ENCODE measurements at regions not wholly inside any gene's neighbourhood (a gene's known extent, or its start where the extent isn't known, plus 50 kb on each side); places are given as distances from the start of the nearest gene placed in this dataset.

DNA sequence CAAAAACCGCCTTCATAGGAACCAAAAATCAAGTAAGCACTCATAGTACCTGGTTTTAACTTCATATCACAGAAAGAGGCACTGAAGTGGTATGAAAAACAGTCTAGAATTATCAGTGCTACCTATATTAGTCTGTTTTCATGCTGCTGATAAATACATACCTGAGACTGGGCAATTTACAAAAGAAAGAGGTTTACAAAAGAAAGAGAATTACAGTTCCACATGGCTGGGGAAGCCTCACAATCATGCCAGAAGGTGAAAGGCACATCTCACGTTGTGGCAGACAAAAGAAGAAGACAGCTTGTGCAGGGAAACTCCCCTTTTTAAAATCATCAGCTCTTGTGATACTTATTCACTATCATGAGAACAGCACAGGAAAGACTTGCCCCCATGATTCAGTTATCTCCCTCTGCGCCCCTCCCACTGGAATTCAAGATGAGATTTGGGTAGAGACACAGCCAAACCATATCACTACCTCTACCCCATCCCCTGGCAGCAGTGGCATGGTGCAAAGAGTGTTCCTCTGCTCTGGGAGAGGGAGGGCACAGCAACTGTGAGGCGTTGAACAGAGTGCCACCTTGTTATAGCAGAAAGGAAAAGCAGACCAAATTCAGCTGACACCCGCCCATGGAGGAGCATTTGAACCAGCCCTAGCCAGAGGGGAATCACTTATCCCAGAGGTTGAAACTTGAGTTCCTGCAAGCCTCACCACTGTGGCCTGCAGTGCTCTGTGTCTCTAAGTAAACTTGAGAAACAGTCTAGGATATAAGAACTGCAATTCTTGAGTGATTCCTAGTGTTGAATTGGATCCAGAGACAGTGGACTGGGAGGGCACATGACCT lies 61.9 kb upstream of the PTPRZ1 start:
- no peak for DNase-seq (ENCODE audit: low spot score)

GRCh38 chr7:121807078-121807477 lies 65.9 kb upstream of the PTPRZ1 start:
- DNase-seq (ENCODE audit: low spot score) = no peak

GRCh38 chr7:121803039-121803438 lies 69.9 kb upstream of the PTPRZ1 start:
- DNase-seq (ENCODE audit: low spot score) = no peak

DNA sequence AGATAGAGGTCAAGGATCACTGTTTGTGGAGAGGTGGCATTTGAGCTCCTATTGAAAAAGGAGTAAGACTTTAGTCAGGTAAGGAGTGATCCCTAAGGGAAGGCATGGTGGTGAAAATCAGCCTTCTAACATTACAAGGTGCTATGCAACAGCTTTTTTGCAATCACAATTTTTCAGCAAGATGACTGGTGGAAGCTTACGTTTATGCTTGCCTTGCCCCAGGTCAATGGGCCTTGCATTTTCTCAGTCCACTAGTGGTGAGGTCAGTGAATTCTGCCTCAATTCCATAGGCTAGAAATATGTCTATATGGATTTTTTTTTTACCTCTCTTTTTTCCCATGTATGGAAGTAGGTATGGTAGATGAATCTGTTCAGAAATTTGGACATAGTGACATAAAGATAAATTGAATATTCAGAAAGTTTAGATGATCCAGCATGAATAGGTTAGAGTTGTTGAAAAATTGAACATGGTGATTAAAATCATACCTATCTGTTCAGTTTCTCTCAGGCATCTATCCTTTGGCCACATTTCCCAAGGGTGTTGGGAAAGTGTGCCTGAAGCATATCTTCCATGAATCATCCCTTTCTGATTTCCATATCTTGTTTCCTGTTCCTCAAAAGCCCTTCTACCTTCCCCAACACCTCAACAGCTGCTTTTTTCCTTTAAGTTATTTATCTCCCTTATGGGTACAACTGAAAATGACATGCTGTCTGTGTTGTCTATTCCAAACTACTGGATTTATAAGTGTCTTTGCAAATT lies 71.9 kb upstream of the PTPRZ1 start:
- DNase-seq (ENCODE audit: low spot score) = no peak

GRCh38 chr7:121798896-121799295 lies 74.1 kb upstream of the PTPRZ1 start:
- no peak for DNase-seq (ENCODE audit: low spot score)

DNA sequence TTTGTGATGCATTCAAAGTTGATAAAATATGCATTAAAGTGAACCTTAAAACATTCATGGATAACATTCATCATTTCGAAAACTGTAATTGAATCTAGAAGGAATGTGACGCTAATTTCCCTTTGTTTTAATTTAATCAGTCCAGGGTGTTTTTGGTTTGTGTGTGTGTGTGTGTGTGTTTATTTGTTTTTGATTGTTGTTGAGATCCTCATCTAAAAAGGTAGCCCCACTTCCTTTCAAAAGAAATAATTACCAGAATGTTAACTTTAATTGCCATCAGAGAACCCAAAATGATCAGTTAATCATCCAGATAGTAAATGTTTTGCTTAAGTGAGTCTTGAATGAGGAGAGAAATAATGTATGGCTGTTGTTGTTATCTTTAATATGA lies 74.5 kb upstream of the PTPRZ1 start:
- no peak for DNase-seq (ENCODE audit: low spot score)

DNA sequence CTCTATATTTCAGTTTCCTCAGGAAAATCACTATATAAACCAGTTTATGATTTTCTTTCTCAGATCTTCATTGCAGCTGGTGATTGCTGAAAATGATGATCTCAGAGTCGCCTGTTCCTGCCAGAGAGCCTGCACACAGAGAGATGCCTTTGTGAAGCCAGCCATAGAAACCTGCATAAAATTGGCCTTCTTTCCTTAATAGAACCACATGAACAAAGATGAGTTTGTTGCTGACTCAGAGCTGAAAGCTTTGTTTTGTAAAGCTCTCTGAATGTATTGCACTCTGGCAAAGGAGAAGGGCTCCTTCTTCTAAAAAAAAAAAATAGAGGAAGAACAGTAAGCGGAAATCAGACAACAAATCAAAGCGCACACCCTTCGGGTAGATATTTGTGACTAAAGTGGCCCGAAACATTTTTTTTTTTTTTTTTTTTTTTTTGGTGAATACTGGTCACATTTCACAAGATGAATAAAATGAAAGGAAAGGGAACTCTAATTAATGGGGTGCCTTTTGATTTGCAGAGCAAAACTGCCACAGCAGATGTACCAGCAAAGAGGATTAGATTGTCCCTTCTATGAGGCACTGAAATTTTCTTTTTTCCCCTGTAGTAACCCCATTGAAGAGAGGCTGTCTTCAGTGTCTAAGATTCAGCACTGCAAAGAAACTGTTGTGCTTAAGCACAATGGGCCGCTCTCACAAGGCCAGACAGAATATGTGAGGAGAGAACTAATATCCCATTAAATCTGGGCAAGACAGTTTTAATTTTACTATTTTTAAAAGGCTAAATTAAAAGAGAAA lies 75.1 kb upstream of the PTPRZ1 start:
- DNase-seq (ENCODE audit: low spot score) = no peak

GRCh38 chr7:121796936-121797656 lies 75.9 kb upstream of the PTPRZ1 start:
- DNase-seq (ENCODE audit: low spot score) = no peak

DNA sequence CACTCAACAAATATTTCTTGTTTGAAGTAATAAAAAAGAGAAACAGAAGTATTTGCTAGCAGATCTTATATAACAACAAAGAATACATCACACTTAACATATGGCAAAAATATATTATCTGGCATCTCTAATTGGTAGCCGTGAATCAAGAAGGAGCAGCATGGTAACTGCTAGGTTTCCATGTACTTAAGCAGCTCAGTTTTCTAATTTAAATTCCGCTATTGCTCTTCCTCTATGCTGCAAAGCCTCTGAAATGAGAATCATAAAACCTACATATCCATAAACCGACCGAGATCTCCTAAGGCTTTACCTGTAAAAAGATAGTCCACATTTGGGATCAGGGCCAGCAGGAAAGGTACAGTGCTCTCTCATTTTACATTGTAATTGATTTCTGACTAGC lies 76.6 kb upstream of the PTPRZ1 start:
- DNase-seq (ENCODE audit: low spot score) = no peak

DNA sequence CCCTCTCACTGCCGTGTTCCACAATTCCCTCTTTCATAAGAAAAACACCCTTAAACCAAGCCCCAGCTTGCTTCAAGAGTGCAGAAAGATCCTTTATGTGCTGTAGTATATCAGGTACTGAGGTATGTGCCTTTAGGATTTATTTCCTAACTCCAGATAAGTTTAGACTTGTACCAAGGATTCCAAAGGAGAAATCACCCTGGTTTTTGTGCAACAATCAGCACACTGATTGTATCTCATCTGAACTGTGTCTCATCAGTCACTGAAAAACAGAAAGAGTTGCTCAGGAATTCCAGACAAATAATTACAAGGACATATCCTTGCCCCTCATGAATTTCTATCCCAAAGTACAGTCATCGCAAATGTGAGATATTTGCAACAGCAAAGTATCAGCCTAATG lies 77.2 kb upstream of the PTPRZ1 start:
- no peak for DNase-seq (ENCODE audit: low spot score)

DNA sequence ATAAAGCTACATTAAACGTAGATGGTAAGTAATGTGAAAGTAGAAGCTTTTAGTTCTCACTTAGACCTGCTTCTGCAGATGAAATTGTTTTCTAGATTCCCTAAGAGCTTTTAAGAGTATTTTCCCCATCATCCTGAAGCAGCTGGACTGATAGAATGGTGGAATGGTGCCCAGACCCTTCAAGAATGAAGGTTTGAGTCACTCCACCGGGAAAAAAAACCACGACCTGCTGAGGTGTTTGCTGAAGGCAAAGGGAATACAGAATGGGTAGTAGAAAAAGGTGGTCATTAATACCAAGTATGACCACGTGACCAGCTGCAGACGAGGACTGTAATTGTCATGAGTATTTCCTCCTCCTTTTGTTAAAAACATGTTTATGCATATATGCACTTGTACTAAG lies 79.2 kb upstream of the PTPRZ1 start:
- no peak for DNase-seq (ENCODE audit: low spot score)

GRCh38 chr7:121777672-121778071 lies 95.3 kb upstream of the PTPRZ1 start:
- DNase-seq (ENCODE audit: low spot score) = no peak

DNA sequence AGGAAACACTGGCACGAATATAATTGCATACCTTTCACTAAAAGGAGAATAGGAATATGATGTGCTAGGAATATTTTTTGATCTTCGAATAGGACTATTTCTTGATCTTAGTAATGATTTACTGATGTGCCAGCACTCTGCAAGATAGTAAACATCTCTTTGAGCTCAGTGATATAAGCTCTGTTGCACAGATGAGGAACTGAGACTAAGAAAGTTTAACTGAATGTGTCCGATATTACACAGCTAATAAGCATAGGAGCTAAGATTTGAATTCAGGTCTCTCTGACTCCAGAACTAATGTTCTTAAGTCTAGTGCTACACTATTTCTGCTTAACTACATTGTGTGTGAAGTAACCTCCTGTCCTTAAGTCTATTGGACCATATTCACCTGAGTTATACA lies 98.4 kb upstream of the PTPRZ1 start:
- DNase-seq (ENCODE audit: low spot score) = no peak

DNA sequence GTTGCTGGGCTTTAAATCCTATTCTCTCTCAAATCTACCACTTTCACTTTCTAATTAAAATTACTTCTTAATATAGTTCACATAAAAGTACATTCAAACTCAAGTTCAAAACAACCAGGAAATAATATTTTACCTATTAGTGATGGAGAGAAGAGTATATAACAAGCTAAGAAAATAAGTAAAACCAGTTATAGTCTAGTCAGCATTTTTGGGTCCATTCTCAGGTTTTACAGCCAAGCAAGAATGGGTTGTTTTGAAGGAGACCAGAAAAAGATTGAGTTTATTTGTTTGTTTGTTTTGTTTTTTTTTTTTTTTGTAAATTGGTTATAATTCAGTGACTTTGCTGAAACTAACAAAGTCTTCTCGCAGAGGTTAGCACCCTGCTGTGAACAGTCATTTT lies 106.3 kb upstream of the PTPRZ1 start:
- no peak for DNase-seq (ENCODE audit: low spot score)

DNA sequence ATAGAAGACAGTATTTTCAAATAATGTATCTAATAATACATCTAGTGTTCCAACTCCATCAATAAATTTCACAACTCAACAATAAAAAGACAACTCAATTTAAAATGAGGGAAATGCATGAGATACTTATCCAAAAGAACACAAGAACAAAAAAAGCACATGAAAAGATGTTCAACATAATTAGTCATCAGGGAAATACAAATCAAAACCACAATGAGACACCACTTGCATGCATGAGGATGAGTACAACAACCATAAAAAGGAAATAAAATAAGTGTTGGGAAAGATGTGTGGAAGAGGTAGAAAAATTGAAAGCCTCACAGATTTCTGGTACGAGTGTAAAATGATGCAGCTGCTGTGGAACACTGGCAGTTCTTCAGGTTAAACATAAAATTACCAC lies 111.6 kb upstream of the PTPRZ1 start:
- no peak for DNase-seq (ENCODE audit: low spot score)

- DNase-seq (ENCODE audit: low spot score) = no peak
Measured at GRCh38 chr7:121755818-121756552, 117.0 kb upstream of the PTPRZ1 start.

- no peak for DNase-seq (ENCODE audit: low spot score)
Measured at GRCh38 chr7:121755286-121755685, 117.7 kb upstream of the PTPRZ1 start.

DNA sequence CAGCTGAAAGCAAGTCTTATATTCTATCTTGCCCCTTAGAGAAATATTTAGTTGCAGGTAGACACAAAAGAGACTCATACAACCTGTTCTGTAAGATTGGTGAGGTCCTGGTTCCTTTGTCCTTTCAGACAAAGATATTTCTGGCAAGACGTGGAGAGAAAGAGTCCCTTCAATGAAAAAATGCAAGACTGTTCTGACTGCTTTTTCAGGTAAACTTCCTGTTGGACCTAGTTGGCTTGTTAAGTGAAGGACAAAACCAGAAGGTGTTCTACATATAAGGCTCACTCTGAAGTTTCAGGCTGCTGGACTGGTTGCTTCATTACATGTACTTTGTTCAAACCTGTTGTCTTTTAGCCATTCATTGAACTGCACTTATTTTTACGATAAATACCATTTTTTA lies 119.0 kb upstream of the PTPRZ1 start:
- DNase-seq (ENCODE audit: low spot score) = no peak

DNA sequence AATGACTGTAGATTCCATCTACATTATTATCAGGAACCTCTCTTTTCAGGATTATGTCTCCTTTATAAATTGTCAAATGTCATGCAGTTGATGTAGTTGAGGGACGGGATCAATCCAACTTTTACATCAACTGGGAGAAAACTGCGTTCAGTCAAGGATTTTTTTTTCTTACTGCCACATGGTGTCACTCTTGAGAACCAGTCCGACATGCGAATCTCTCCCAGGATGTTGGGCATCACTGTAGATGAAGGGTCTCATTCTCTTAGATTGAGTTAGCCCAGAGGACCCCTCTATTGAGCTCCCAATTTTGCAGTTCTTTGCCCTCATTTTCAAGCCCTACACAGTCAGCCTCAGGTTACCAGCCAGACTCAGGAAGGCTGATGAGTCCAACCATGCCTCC lies 120.3 kb upstream of the PTPRZ1 start:
- no peak for DNase-seq (ENCODE audit: low spot score)

DNA sequence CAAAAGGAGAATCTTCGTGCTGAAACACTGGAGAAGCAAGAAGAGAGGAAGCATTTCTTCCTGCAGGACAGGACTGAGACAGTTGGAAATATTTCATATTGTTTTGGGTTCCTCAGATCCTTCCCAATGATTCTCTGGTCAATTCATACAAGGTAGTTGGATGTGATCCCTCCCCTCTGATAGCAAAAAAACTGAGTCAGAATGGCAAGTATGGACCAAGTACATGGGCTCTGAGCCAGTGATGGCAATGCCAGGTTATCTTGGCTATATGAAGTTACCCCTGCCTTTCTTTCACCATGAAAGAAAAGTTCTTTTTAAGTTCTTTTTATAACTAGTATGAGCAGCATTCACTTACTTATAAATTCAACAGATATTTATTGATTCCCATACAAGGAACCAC lies 124.4 kb upstream of the PTPRZ1 start:
- no peak for DNase-seq (ENCODE audit: low spot score)

DNA sequence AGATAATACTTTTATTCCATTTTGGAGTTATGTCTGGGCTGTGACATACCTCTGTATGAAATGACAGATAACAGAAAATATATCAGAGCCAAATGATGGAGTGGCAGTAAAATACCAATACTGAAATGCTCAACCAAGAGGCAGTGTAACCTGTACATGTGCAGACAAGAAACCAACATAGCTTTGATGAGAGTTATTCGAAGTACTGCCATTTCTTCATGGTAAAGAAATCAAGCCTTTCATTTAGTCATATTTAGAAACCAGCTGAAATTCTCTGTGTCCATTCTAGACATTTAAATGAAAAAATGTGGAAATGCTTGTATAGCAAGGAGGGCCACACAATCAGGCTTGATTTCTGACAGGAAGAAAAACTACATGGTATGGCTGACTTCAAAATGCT lies 127.1 kb upstream of the PTPRZ1 start:
- no peak for DNase-seq (ENCODE audit: low spot score)
